Gastroesophageal sphincter (tissue), 4 donors: ENCODE measurements at regions not wholly inside any gene's neighbourhood (a gene's known extent, or its start where the extent isn't known, plus 50 kb on each side); places are given as distances from the start of the nearest gene placed in this dataset.

Experiments
- ATAC-seq: fragments of 150-250 bp; one replicate; pipeline ENCODE4 v1.9.1; 2016; ENCODE audit warnings: mild to moderate bottlenecking, moderate library complexity
- H3K27ac ChIP-seq, 4 donors: fragments of 200-600 bp; sonication (generic) in 3 of 4; 1 replicate in 3 of 4; 2 replicates in 1 of 4; pipeline ENCODE4 v1.5.1; 2016 to 2019
- H3K27me3 ChIP-seq: fragments of 200-600 bp; sonication (generic); one replicate; pipeline ENCODE4 v1.5.1; 2019
- H3K36me3 ChIP-seq, 2 donors: fragments of 200-600 bp; sonication (generic); one replicate each; pipeline ENCODE4 v1.5.1; 2019; ENCODE audit warnings: control low read depth in 1 of 2
- H3K4me1 ChIP-seq, 3 donors: fragments of 200-600 bp; sonication (generic); 1 replicate in 2 of 3; 2 replicates in 1 of 3; pipeline ENCODE4 v1.5.1; 2016 to 2019; ENCODE audit warnings: control low read depth in 2 of 3
- H3K4me3 ChIP-seq, 2 donors: fragments of 200-600 bp; sonication (generic); one replicate each; pipeline ENCODE4 v1.5.1; 2019; ENCODE audit warnings: mild to moderate bottlenecking in 1 of 2, moderate library complexity in 1 of 2
- H3K9me3 ChIP-seq, 3 donors: fragments of 200-600 bp; sonication (generic); one replicate each; pipeline ENCODE4 v1.5.1; 2017 to 2019; ENCODE audit warnings: control low read depth in 2 of 3
- CTCF ChIP-seq, 4 experiments: fragments of 200-600 bp in 2 of 4; fragments of 450-650 bp in 2 of 4; sonication (generic) in 1 of 4; IDR thresholded peaks; one replicate each; pipeline ENCODE4 v1.5.1; 2017 to 2019; ENCODE audit warnings: antibody characterized with exemption in 4 of 4, mild to moderate bottlenecking in 2 of 4, moderate library complexity in 2 of 4
- EP300 ChIP-seq: sonication (generic); formaldehyde crosslinking; IDR thresholded peaks from one replicate; pipeline ENCODE4 v1.6.1; 2017; ENCODE audit warnings: antibody characterized with exemption, mild to moderate bottlenecking
- POLR2A ChIP-seq, 2 donors: fragments of 450-650 bp; IDR thresholded peaks; one replicate each; pipeline ENCODE4 v1.6.1; 2017; ENCODE audit warnings: antibody characterized with exemption in 2 of 2, mild to moderate bottlenecking in 2 of 2, moderate library complexity in 1 of 2
- POLR2AphosphoS5 ChIP-seq: sonication (generic); formaldehyde crosslinking; IDR thresholded peaks from one replicate; pipeline ENCODE4 v1.6.1; 2017; ENCODE audit warnings: antibody characterized with exemption
- WGBS, 2 donors: methylation state at CpG; one replicate each; pipeline ENCODE4 v1.1.5; 2018; ENCODE audit warnings: low coverage in 1 of 2; 5-methylcytosine and 5-hydroxymethylcytosine counted together

GRCh38 chr6:138716013-138716412 is 57.6 kb upstream of the CCDC28A start:
- ATAC-seq: no peak
- H3K27ac ChIP-seq: no peak overlapping the region
- 71 to 81% methylated on average over 1 of the region's 1 CpG for WGBS, 2 donors
- H3K9me3 ChIP-seq: peaks cover 0 to 17% (median 0%) of the 10 kb centered on the region in 3 donors
- no peaks in the 10 kb centered on the region for H3K36me3 ChIP-seq
- H3K27me3 ChIP-seq: peaks cover 16% of the 10 kb centered on the region
- TF ChIP-seq POLR2AphosphoS5 (no peak), POLR2A (IDR thresholded peaks at IDR 0.05) (no peak), CTCF (IDR thresholded peaks at IDR 0.05) (no peak), EP300 (no peak)
- H3K4me1 ChIP-seq: peaks cover 0 to 7% (median 0%) of the 10 kb centered on the region in 3 donors
- no peak overlapping the region for H3K4me3 ChIP-seq

GRCh38 chr6:138716971-138717665 is 56.5 kb upstream of the CCDC28A start:
- H3K36me3 ChIP-seq: no peaks in the 10 kb centered on the region
- H3K27me3 ChIP-seq: peaks cover 5% of the 10 kb centered on the region
- peaks cover 0 to 17% (median 0%) of the 10 kb centered on the region in 3 donors for H3K9me3 ChIP-seq
- no peak overlapping the region for H3K4me3 ChIP-seq
- WGBS, 2 donors: 88 to 98% methylated on average over 4 of the region's 4 CpGs
- TF ChIP-seq POLR2A (IDR thresholded peaks at IDR 0.05) (no peak), EP300 (no peak), POLR2AphosphoS5 (no peak), CTCF (IDR thresholded peaks at IDR 0.05) (no peak)
- peaks cover 0 to 7% (median 0%) of the 10 kb centered on the region in 3 donors for H3K4me1 ChIP-seq
- H3K27ac ChIP-seq: no peak overlapping the region
- no peak for ATAC-seq

GRCh38 chr6:138719011-138719635 is 54.4 kb upstream of the CCDC28A start:
- no peak overlapping the region for H3K4me3 ChIP-seq
- peaks cover 0 to 7% (median 0%) of the 10 kb centered on the region in 3 donors for H3K4me1 ChIP-seq
- H3K36me3 ChIP-seq: no peaks in the 10 kb centered on the region
- H3K27me3 ChIP-seq: no peaks in the 10 kb centered on the region
- peak overlapping the region in 3 of 4 donors; percentile 24 to 56 (median 33) for H3K27ac ChIP-seq
- no peak for TF ChIP-seq POLR2A (IDR thresholded peaks at IDR 0.05)
- peak; percentile 40 for TF ChIP-seq POLR2AphosphoS5
- no peak for TF ChIP-seq CTCF (IDR thresholded peaks at IDR 0.05)
- TF ChIP-seq EP300: no peak
- 25 to 51% methylated on average over 2 to 3 of the region's 3 CpGs for WGBS, 2 donors
- peak; percentile 75 for ATAC-seq
- H3K9me3 ChIP-seq: peaks cover 0 to 11% (median 0%) of the 10 kb centered on the region in 3 donors

- no peaks in the 10 kb centered on the region for H3K27me3 ChIP-seq
- no peaks in the 10 kb centered on the region for H3K36me3 ChIP-seq
- peaks cover 0 to 5% (median 0%) of the 10 kb centered on the region in 3 donors for H3K9me3 ChIP-seq
- ATAC-seq: no peak
- peaks cover 0 to 7% (median 0%) of the 10 kb centered on the region in 3 donors for H3K4me1 ChIP-seq
- H3K4me3 ChIP-seq: no peak overlapping the region
- H3K27ac ChIP-seq: peak overlapping the region in 3 of 4 donors; percentile 24 to 56 (median 33)
- WGBS, 2 donors: 50 to 86% methylated on average over 1 of the region's 1 CpG
- TF ChIP-seq CTCF (IDR thresholded peaks at IDR 0.05) (no peak), POLR2AphosphoS5 (no peak), EP300 (no peak), POLR2A (IDR thresholded peaks at IDR 0.05) (no peak)
Observed at GRCh38 chr6:138719744-138720143, 53.8 kb upstream of the CCDC28A start.
